WTC11 (cell line): ENCODE measurements at regions not wholly inside any gene's neighbourhood (a gene's known extent, or its start where the extent isn't known, plus 50 kb on each side); places are given as distances from the start of the nearest gene placed in this dataset.

Source experiments
- ATAC-seq: fragments of 200-7000 bp; cut with Tn5 transposase; 2 replicates; pipeline ENCODE4 v1.10.0; 2021; ENCODE audit warnings: mild to moderate bottlenecking, moderate library complexity
- CTCF ChIA-PET: fragments of 300-600 bp; sonication (Branson Sonifier 250); formaldehyde crosslinking; loops from one replicate; lab custom pipeline; 2021; ENCODE audit warnings: antibody characterized with exemption; lab: Charles Lee
- POLR2A ChIA-PET: fragments of 350-600 bp; sonication (Branson Sonifier 250); formaldehyde crosslinking; loops from one replicate; lab custom pipeline; 2021; ENCODE audit warnings: antibody characterized with exemption; lab: Charles Lee
- DNase-seq: peaks from one replicate; pipeline ENCODE4 v3.0.0; 2021; ENCODE audit warnings: low spot score
- H3K27ac Mint-ChIP-seq: 2 replicates; pipeline ENCODE4 v1.8.0; 2021; ENCODE audit warnings: mixed read lengths
- H3K27me3 Mint-ChIP-seq: 2 replicates; pipeline ENCODE4 v1.8.0; 2021; ENCODE audit warnings: low read depth, mild to moderate bottlenecking, moderate library complexity, mixed read lengths
- H3K36me3 Mint-ChIP-seq: 2 replicates; pipeline ENCODE4 v1.8.0; 2021; ENCODE audit warnings: mixed read lengths
- H3K4me1 Mint-ChIP-seq: 2 replicates; pipeline ENCODE4 v1.8.0; 2022; ENCODE audit warnings: mixed read lengths
- H3K4me3 Mint-ChIP-seq: 2 replicates; pipeline ENCODE4 v1.8.0; 2021; ENCODE audit warnings: mild to moderate bottlenecking, moderate library complexity, mixed read lengths
- H3K9me3 Mint-ChIP-seq: 2 replicates; pipeline ENCODE4 v1.8.0; 2021; ENCODE audit warnings: mixed read lengths
- ATF2 ChIP-seq: sonication (generic); formaldehyde crosslinking; IDR thresholded peaks from 2 replicates; pipeline ENCODE4 v1.8.1; 2022; ENCODE audit warnings: low read depth, missing genetic modification reagents, borderline replicate concordance
- CBFB ChIP-seq: sonication (generic); formaldehyde crosslinking; IDR thresholded peaks from 2 replicates; pipeline ENCODE4 v1.8.1; 2022; ENCODE audit warnings: mild to moderate bottlenecking, low read depth, missing genetic modification reagents
- CDX4 ChIP-seq: fragments of 250-450 bp; sonication (Bioruptor Pico); IDR thresholded peaks from 2 replicates; pipeline ENCODE4 v1.9.0; 2021; ENCODE audit warnings: moderate library complexity, mild to moderate bottlenecking, inconsistent platforms, borderline replicate concordance
- CREB1 ChIP-seq: sonication (generic); formaldehyde crosslinking; IDR thresholded peaks from 2 replicates; pipeline ENCODE4 v1.8.0; 2023; ENCODE audit warnings: mild to moderate bottlenecking, missing genetic modification reagents
- CTCF ChIP-seq: fragments of 200-600 bp; IDR thresholded peaks from 2 replicates; pipeline ENCODE4 v1.8.0; 2022; ENCODE audit warnings: antibody characterized with exemption
- E2F5 ChIP-seq: sonication (generic); formaldehyde crosslinking; IDR thresholded peaks from 2 replicates; pipeline ENCODE4 v1.8.1; 2022; ENCODE audit warnings: mild to moderate bottlenecking, moderate library complexity, missing genetic modification reagents
- ETV6 ChIP-seq: sonication (generic); formaldehyde crosslinking; IDR thresholded peaks from 2 replicates; pipeline ENCODE4 v1.8.1; 2022; ENCODE audit warnings: mild to moderate bottlenecking, missing genetic modification reagents
- FOXJ3 ChIP-seq: sonication (generic); formaldehyde crosslinking; IDR thresholded peaks from 2 replicates; pipeline ENCODE4 v1.9.0; 2021; ENCODE audit warnings: missing genetic modification reagents, mild to moderate bottlenecking, borderline replicate concordance
- NFATC4 ChIP-seq: fragments of 250-450 bp; sonication (Bioruptor Pico); IDR thresholded peaks from 2 replicates; pipeline ENCODE4 v1.9.0; 2021; ENCODE audit warnings: mild to moderate bottlenecking
- NFYB ChIP-seq: sonication (generic); formaldehyde crosslinking; conservative IDR thresholded peaks from 2 replicates; pipeline ENCODE4 v1.8.0; 2022; ENCODE audit warnings: low read depth, missing genetic modification reagents
- NR3C1 ChIP-seq: sonication (generic); formaldehyde crosslinking; conservative IDR thresholded peaks from 2 replicates; pipeline ENCODE4 v1.8.1; 2023; ENCODE audit warnings: low read depth, mild to moderate bottlenecking, missing genetic modification reagents
- OVOL2 ChIP-seq: fragments of 250-450 bp; sonication (Bioruptor Pico); IDR thresholded peaks from 2 replicates; pipeline ENCODE4 v1.9.0; 2021; ENCODE audit warnings: mild to moderate bottlenecking, borderline replicate concordance
- RORB ChIP-seq: fragments of 250-450 bp; sonication (Bioruptor Pico); IDR thresholded peaks from 2 replicates; pipeline ENCODE4 v1.9.0; 2021; ENCODE audit warnings: mild to moderate bottlenecking
- STAT6 ChIP-seq: sonication (generic); formaldehyde crosslinking; conservative IDR thresholded peaks from 2 replicates; pipeline ENCODE4 v1.8.1; 2023; ENCODE audit warnings: mild to moderate bottlenecking, low read depth, missing genetic modification reagents, moderate library complexity
- TEAD4 ChIP-seq: sonication (generic); formaldehyde crosslinking; IDR thresholded peaks from 2 replicates; pipeline ENCODE4 v1.8.0; 2022; ENCODE audit warnings: mild to moderate bottlenecking, missing genetic modification reagents
- USF1 ChIP-seq: sonication (generic); formaldehyde crosslinking; IDR thresholded peaks from 2 replicates; pipeline ENCODE4 v1.8.0; 2022; ENCODE audit warnings: mild to moderate bottlenecking, missing genetic modification reagents
- ZBTB43 ChIP-seq: sonication (generic); formaldehyde crosslinking; IDR thresholded peaks from 2 replicates; pipeline ENCODE4 v1.8.1; 2023; ENCODE audit warnings: mild to moderate bottlenecking, missing genetic modification reagents
- ZNF138 ChIP-seq: sonication (generic); formaldehyde crosslinking; conservative IDR thresholded peaks from 2 replicates; pipeline ENCODE4 v1.8.1; 2022; ENCODE audit warnings: mild to moderate bottlenecking, moderate library complexity, missing genetic modification reagents
- ZNF263 ChIP-seq: sonication (generic); formaldehyde crosslinking; IDR thresholded peaks from 2 replicates; pipeline ENCODE4 v1.8.1; 2022; ENCODE audit warnings: low read depth, mild to moderate bottlenecking, moderate library complexity, missing genetic modification reagents
- ZNF423 ChIP-seq: fragments of 250-450 bp; sonication (Bioruptor Pico); IDR thresholded peaks from 2 replicates; pipeline ENCODE4 v2.1.2; 2022; ENCODE audit warnings: mild to moderate bottlenecking, moderate library complexity
- ZNF512 ChIP-seq: sonication (generic); formaldehyde crosslinking; IDR thresholded peaks from 2 replicates; pipeline ENCODE4 v1.8.1; 2022; ENCODE audit warnings: missing genetic modification reagents, borderline replicate concordance

GRCh38 chr6:122122202-122122601, 277.2 kb upstream of the HSF2 start:
- ChIA-PET POLR2A (no interaction called here), CTCF (no interaction called here)
- Mint-ChIP-seq H3K27me3 (no peaks in the 10 kb centered on the region), H3K4me3 (no peak overlapping the region), H3K4me1 (no peaks in the 10 kb centered on the region), H3K36me3 (no peaks in the 10 kb centered on the region), H3K27ac (no peak overlapping the region), H3K9me3 (no peaks in the 10 kb centered on the region)
- DNase-seq: no peak
- ATAC-seq: no peak
- TF ChIP-seq NFYB (CRISPR knock-in tag) (no peak), ZBTB43 (CRISPR knock-in tag) (no peak), RORB (no peak)

- H3K9me3 Mint-ChIP-seq: no peaks in the 10 kb centered on the region
- POLR2A ChIA-PET: no interaction called here
- CTCF ChIA-PET: no interaction called here
- no peaks in the 10 kb centered on the region for H3K36me3 Mint-ChIP-seq
- TF ChIP-seq ZNF423 (CRISPR knock-in tag): no peak
- no peak for TF ChIP-seq ZNF512 (CRISPR knock-in tag)
- TF ChIP-seq FOXJ3: no peak
- no peak for TF ChIP-seq CBFB
- no peak for TF ChIP-seq STAT6 (CRISPR knock-in tag)
- TF ChIP-seq NR3C1 (CRISPR knock-in tag): no peak
- no peak for TF ChIP-seq OVOL2
- TF ChIP-seq ZBTB43 (CRISPR knock-in tag): no peak
- no peak for TF ChIP-seq ETV6 (CRISPR knock-in tag)
- TF ChIP-seq E2F5: no peak
- no peak for TF ChIP-seq CTCF
- no peak for TF ChIP-seq CREB1
- ATAC-seq (no peak), DNase-seq (no peak)
- no peak overlapping the region for H3K4me3 Mint-ChIP-seq
- no peaks in the 10 kb centered on the region for H3K27me3 Mint-ChIP-seq
- no peaks in the 10 kb centered on the region for H3K4me1 Mint-ChIP-seq
- H3K27ac Mint-ChIP-seq: no peak overlapping the region
Measured at GRCh38 chr6:122122686-122123085, 276.8 kb upstream of the HSF2 start.

- no peaks in the 10 kb centered on the region for H3K9me3 Mint-ChIP-seq
- CTCF ChIA-PET: no interaction called here
- H3K27me3 Mint-ChIP-seq: no peaks in the 10 kb centered on the region
- H3K36me3 Mint-ChIP-seq: no peaks in the 10 kb centered on the region
- H3K4me3 Mint-ChIP-seq: no peak overlapping the region
- H3K27ac Mint-ChIP-seq: no peak overlapping the region
- H3K4me1 Mint-ChIP-seq: no peaks in the 10 kb centered on the region
- DNase-seq: no peak
- ATAC-seq: no peak
- POLR2A ChIA-PET: no interaction called here
- TF ChIP-seq NFATC4 (CRISPR knock-in tag) (no peak), ZNF138 (CRISPR knock-in tag) (no peak), FOXJ3 (no peak), ATF2 (no peak), TEAD4 (CRISPR knock-in tag) (no peak), ZNF423 (CRISPR knock-in tag) (no peak), CDX4 (CRISPR knock-in tag) (no peak), OVOL2 (no peak), USF1 (CRISPR knock-in tag) (no peak), ZNF263 (CRISPR knock-in tag) (no peak)
Measured at GRCh38 chr6:122124908-122125307, 274.5 kb upstream of the HSF2 start.
